Fibroblast of the aortic adventitia (primary cell): ENCODE measurements at regions not wholly inside any gene's neighbourhood (a gene's known extent, or its start where the extent isn't known, plus 50 kb on each side); places are given as distances from the start of the nearest gene placed in this dataset.
A peak's percentile ranks its signal among the peaks of the same experiment; 100 is the strongest.

Experiments used
- DNase-seq: peaks from one replicate; pipeline ENCODE4 v3.0.0-alpha.2; 2010; ENCODE audit warnings: low read depth
- H3K4me3 ChIP-seq: 2 replicates; pipeline ENCODE4 v1.5.1; 2011; ENCODE audit warnings: low read depth, mild to moderate bottlenecking, control low read depth, low read length, moderate library complexity
- TF ChIP-seq, protein P1 (sequence below): IDR thresholded peaks from 2 replicates; pipeline ENCODE4 v1.5.1; 2011; ENCODE audit warnings: mild to moderate bottlenecking, low read length, control low read depth, inconsistent platforms; ENCODE audit not compliant: insufficient read depth

- TF ChIP-seq, protein P1, sequence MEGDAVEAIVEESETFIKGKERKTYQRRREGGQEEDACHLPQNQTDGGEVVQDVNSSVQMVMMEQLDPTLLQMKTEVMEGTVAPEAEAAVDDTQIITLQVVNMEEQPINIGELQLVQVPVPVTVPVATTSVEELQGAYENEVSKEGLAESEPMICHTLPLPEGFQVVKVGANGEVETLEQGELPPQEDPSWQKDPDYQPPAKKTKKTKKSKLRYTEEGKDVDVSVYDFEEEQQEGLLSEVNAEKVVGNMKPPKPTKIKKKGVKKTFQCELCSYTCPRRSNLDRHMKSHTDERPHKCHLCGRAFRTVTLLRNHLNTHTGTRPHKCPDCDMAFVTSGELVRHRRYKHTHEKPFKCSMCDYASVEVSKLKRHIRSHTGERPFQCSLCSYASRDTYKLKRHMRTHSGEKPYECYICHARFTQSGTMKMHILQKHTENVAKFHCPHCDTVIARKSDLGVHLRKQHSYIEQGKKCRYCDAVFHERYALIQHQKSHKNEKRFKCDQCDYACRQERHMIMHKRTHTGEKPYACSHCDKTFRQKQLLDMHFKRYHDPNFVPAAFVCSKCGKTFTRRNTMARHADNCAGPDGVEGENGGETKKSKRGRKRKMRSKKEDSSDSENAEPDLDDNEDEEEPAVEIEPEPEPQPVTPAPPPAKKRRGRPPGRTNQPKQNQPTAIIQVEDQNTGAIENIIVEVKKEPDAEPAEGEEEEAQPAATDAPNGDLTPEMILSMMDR = no peak
- H3K4me3 ChIP-seq = no peak overlapping the region
- no peak for DNase-seq
These were observed 108.1 kb upstream of the RAI14 start for GRCh38 chr5:34548086-34548403.

GRCh38 chr5:34550247-34550646, 105.9 kb upstream of the RAI14 start:
- no peak overlapping the region for H3K4me3 ChIP-seq
- TF ChIP-seq, protein P1 = no peak
- no peak for DNase-seq

- no peak overlapping the region for H3K4me3 ChIP-seq
- TF ChIP-seq, protein P1 = no peak
- no peak for DNase-seq
These were observed 105.2 kb upstream of the RAI14 start for GRCh38 chr5:34550964-34551363.

- TF ChIP-seq, protein P1 = no peak
- DNase-seq = peak; percentile 76
These were observed 104.2 kb upstream of the RAI14 start for GRCh38 chr5:34551911-34552433.

GRCh38 chr5:34552686-34553085, 103.4 kb upstream of the RAI14 start:
- no peak for DNase-seq
- TF ChIP-seq, protein P1 = no peak
- no peak overlapping the region for H3K4me3 ChIP-seq

More at GRCh38 chr5:34551911-34552433, 104.2 kb upstream of the RAI14 start:
- H3K4me3 ChIP-seq = no peak overlapping the region

GRCh38 chr5:34553581-34553980, 102.5 kb upstream of the RAI14 start:
- no peak overlapping the region for H3K4me3 ChIP-seq
- no peak for DNase-seq
- TF ChIP-seq, protein P1 = no peak

DNA sequence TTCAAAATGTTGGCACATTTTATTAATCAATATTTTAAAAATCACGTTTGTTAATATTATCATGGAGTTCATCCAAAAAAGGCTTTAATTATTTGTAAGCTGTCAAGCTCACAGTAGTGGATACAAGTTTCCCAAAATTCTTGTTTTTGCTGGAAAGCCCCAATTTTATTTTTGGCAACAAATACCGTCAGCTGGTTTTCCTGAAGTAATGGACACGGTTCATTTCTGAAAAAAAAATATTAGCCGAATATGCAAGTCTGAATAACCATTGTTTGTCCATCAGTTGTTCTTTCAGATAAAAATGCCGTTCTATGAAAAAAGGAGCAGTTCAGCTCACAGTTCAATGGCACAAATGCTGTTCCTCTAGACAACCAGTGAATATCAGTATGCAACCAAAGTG, 101.5 kb upstream of the RAI14 start:
- no peak for DNase-seq
- H3K4me3 ChIP-seq = no peak overlapping the region
- TF ChIP-seq, protein P1 = no peak
